ENCODE measurements at regions not wholly inside any gene's neighbourhood (a gene's known extent, or its start where the extent isn't known, plus 50 kb on each side); places are given as distances from the start of the nearest gene placed in this dataset.
A peak's percentile ranks its signal among the peaks of the same experiment; 100 is the strongest.

DNA sequence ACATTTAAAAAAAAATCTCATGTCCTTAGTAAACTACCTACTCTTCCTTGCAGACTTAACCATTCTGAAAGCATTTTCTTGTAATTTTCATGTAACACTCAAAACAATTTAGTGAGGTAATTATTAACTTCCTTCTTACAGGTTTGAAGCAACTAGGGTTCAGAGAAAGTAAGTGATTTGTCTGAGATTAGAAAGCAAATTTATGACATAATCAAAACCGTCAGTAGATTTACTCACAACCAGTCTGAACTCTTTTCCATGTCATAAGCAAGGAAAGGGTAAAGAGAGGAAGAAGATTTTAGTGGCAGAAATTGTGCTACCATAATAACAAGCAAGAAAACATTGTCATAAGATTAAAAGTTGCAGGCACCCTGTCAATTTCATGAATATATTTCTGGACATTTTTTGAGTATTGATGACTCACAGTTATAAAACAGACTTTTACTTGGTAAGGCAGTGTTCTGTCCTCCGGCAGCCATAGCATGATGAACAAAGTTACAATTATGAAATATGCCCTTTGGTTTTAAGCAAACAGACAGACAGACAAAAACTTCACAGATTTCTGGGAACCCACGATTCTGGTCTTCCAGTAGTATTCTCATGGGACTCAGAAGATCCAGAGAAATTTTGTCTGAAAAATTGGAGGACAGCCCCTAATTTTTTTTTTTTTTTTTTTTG is 707.2 kb downstream of the RWDD3 start:
- no peak overlapping the region for H3K27ac ChIP-seq (ENCODE audit: extremely low read length, insufficient read depth, low read length)
- TF ChIP-seq IRF9 (CRISPR knock-in tag; IDR thresholded peaks at IDR 0.05; ENCODE audit: borderline replicate concordance) = no peak
- no peak for TF ChIP-seq FOXC1 (CRISPR knock-in tag; IDR thresholded peaks at IDR 0.05; ENCODE audit: borderline replicate concordance)
- peak; percentile 38; the same call in 1 of the 2 replicates for TF ChIP-seq CREB1 (IDR thresholded peaks at IDR 0.05)
- TF ChIP-seq CREB1 (CRISPR knock-in tag; IDR thresholded peaks at IDR 0.05) = no peak
- TF ChIP-seq, protein P1, sequence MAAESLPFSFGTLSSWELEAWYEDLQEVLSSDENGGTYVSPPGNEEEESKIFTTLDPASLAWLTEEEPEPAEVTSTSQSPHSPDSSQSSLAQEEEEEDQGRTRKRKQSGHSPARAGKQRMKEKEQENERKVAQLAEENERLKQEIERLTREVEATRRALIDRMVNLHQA (CRISPR knock-in tag; IDR thresholded peaks at IDR 0.05) = no peak
- TF ChIP-seq ATF7 (IDR thresholded peaks at IDR 0.05) = peak; percentile 57
- no peak for TF ChIP-seq ATF7 (CRISPR knock-in tag; IDR thresholded peaks at IDR 0.05)
- no peaks in the 10 kb centered on the region for H3K79me2 ChIP-seq (ENCODE audit: insufficient read depth, low read length)
- H2AFZ ChIP-seq (ENCODE audit: low read length) = no peak overlapping the region
- no peak for ATAC-seq
- H3K4me2 ChIP-seq (ENCODE audit: low read depth, low read length) = no peak overlapping the region
- H3K9me3 ChIP-seq (ENCODE audit: low read length) = no peaks in the 10 kb centered on the region
- in situ Hi-C loops (cut with HindIII; ENCODE audit: extremely low pct_ligation_motif_present, low pct_unique_long_range_greater_than_20kb) = no loop called here
- ChIA-PET POLR2A (no interaction called here), CTCF (ENCODE audit: low intra/inter-chr PET ratio, low total read pairs) (no interaction called here)
- WGBS (ENCODE audit: low lambda C conversion rate) = 7% methylated on average over 3 of the region's 3 CpGs
- H4K20me1 ChIP-seq (ENCODE audit: insufficient read depth, low read length) = no peaks in the 10 kb centered on the region
- FAIRE-seq = no peak
- no peak overlapping the region for H3K9ac ChIP-seq (ENCODE audit: insufficient read depth, low read depth, low read length)
- no peaks in the 10 kb centered on the region; a peak in 1 of 5 replicates for H3K27me3 ChIP-seq (ENCODE audit: control insufficient read depth in 1 of 2, insufficient read depth in 2 of 2, low read length in 2 of 2)
- intact Hi-C loops (cut with micrococcal nuclease; ENCODE audit: unreplicated experiment) = no loop called here
- DNase-seq (ENCODE audit: low spot score) = no peak
- no TSS peak for BruUV-seq (replicated peaks)
- H3K4me1 ChIP-seq (ENCODE audit: insufficient read depth, low read length) = no peaks in the 10 kb centered on the region
- no peaks in the 10 kb centered on the region for H3K36me3 ChIP-seq (replicated peaks in 1 of 2; ENCODE audit: control insufficient read depth in 1 of 2, insufficient read depth in 2 of 2, low read length in 2 of 2)
- H3K4me3 ChIP-seq (replicated peaks in 1 of 3; ENCODE audit: insufficient read depth in 1 of 3, low read depth in 2 of 3, low read length in 3 of 3) = no peak overlapping the region

DNA sequence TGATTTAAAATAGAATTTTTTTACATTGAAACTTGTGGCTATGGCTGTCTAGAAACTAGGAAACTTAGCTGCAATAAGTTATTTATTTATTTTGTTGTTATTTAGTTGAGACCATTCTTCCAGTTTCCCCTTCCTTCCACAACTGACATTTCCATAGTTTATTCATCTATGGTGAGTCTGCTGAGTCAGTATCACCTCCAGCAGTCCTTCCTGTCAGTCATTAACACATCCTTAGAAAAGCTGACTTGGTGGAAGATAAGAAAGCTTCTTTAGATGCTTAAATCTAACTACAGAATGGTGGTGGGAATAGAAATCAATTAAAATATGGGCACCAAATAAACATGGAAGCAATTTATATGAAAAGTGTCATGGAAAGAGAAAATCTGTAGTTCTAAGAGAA is 714.0 kb downstream of the RWDD3 start:
- ChIA-PET POLR2A (no interaction called here), CTCF (ENCODE audit: low intra/inter-chr PET ratio, low total read pairs) (no interaction called here)
- H3K4me2 ChIP-seq (ENCODE audit: low read depth, low read length) = no peak overlapping the region
- no peak overlapping the region for H3K4me3 ChIP-seq (replicated peaks in 1 of 3; ENCODE audit: insufficient read depth in 1 of 3, low read depth in 2 of 3, low read length in 3 of 3)
- no peak overlapping the region for H3K9ac ChIP-seq (ENCODE audit: insufficient read depth, low read depth, low read length)
- no peak for DNase-seq (ENCODE audit: low spot score)
- no peak overlapping the region for H3K27ac ChIP-seq (ENCODE audit: extremely low read length, insufficient read depth, low read length)
- in situ Hi-C loops (cut with HindIII; ENCODE audit: extremely low pct_ligation_motif_present, low pct_unique_long_range_greater_than_20kb) (no loop called here), intact Hi-C loops (cut with micrococcal nuclease; ENCODE audit: unreplicated experiment) (no loop called here)
- no peaks in the 10 kb centered on the region for H3K79me2 ChIP-seq (ENCODE audit: insufficient read depth, low read length)
- no peaks in the 10 kb centered on the region for H3K4me1 ChIP-seq (ENCODE audit: insufficient read depth, low read length)
- FAIRE-seq = no peak
- no peak for TF ChIP-seq ZNF773 (CRISPR knock-in tag; IDR thresholded peaks at IDR 0.05; ENCODE audit: borderline replicate concordance)
- H3K9me3 ChIP-seq (ENCODE audit: low read length) = no peaks in the 10 kb centered on the region
- H4K20me1 ChIP-seq (ENCODE audit: insufficient read depth, low read length) = no peaks in the 10 kb centered on the region
- no peaks in the 10 kb centered on the region; a peak in 1 of 5 replicates for H3K27me3 ChIP-seq (ENCODE audit: control insufficient read depth in 1 of 2, insufficient read depth in 2 of 2, low read length in 2 of 2)
- no TSS peak for BruUV-seq (replicated peaks)
- H3K36me3 ChIP-seq (replicated peaks in 1 of 2; ENCODE audit: control insufficient read depth in 1 of 2, insufficient read depth in 2 of 2, low read length in 2 of 2) = no peaks in the 10 kb centered on the region
- no peak overlapping the region for H2AFZ ChIP-seq (ENCODE audit: low read length)
- no peak for ATAC-seq
